ENCODE measurements at regions not wholly inside any gene's neighbourhood (a gene's known extent, or its start where the extent isn't known, plus 50 kb on each side); places are given as distances from the start of the nearest gene placed in this dataset.
"Not testable (repeated sequence)": the region's sequence is repeated elsewhere in the genome, so short reads cannot be mapped to it uniquely, and the experiment has no call there.

DNA sequence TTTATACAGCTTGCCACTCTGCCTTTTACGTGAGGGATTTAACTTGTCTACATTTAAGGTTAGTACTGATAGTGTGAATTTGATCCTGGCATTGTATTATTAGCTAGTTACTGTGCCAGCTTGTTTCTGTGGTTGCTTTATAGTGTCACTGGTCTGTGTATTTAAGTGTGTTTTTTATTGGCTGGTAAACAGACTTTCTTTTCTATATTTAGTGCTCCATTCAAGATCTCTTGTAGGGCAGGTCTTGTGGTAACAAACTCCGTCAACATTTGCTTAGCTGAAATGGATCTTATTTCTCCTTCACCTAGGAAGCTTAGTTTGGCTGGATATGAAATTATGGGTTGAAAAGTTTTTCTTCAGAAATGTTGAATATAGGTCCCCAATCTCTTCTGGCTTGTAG is 1971.0 kb upstream of the LRRTM1 start:
- no peak for ATAC-seq

DNA sequence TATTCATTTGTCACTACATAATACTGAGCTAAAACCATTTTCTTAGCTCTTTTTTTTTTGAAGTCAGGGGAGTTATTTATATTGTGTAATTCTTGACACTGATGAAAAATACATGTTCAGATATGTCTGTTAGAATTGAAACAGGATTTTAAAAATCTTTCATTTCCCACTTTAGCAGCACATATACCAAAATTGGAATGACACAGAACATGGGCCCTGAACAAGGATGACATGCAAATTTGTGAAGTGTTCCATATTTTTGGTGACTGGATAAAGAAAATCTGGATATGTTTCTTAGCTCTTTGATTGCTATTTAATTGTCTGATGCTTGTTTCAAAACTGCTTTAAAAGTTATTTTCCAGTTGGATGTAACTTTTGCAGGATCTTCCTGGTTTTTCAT is 1963.9 kb upstream of the LRRTM1 start:
- no peak for ATAC-seq

DNA sequence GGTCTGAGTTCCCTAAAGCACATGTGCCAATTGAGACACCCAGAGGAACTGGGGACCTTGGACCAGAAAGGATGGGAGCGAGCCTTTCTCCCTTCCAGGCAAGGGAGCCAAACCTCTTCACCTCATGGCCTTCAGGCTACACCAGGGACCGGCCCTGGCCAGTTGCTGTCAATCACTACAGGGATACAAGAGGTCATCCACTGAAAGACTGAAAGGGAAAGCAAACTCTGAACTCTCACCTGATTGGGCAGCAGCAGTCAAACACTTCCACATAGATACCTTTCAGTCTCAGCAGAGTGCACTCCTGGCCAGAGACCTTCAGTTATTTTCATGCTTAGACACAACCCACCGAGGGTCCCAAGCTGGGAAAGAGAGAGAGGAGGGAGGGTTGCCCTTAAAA is 1956.0 kb upstream of the LRRTM1 start:
- no peak for ATAC-seq

GRCh38 chr2:82259551-82259950 is 1955.0 kb upstream of the LRRTM1 start:
- ATAC-seq, result no peak

DNA sequence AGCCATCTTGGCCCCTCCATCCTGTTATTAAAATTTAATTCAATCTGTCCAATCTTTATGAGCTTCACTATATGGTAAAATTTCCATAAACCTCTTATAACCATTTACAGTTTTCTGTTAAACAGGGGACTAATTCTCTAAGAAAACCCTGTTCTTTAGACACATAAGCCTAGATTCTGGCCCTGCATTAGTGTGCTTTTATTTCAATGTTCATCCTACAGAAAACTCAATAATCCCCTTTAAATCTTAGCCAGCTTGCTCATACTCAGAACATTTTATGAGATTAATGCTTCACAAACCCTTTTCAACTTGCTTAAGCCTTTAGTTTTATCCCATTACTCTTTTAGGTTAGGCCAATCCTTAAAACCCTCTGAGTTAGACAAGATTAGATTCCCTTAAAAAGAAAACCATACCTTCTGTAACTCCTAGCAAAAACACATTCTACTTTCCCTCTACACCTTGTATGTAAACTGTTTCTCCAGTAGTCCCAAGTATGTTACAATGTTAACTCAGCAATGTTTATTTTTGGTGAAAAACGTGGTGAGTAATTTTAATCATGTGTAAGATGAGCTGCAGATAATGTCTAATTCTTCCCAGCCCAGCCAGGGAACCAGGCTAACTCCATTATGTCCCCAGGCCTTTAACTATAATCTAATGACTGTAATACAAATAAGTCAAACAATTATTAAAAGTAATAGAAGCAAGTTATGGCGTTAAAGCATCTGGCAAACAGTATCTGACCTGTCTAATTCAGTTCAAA is 1953.4 kb upstream of the LRRTM1 start:
- ATAC-seq, result no peak

DNA sequence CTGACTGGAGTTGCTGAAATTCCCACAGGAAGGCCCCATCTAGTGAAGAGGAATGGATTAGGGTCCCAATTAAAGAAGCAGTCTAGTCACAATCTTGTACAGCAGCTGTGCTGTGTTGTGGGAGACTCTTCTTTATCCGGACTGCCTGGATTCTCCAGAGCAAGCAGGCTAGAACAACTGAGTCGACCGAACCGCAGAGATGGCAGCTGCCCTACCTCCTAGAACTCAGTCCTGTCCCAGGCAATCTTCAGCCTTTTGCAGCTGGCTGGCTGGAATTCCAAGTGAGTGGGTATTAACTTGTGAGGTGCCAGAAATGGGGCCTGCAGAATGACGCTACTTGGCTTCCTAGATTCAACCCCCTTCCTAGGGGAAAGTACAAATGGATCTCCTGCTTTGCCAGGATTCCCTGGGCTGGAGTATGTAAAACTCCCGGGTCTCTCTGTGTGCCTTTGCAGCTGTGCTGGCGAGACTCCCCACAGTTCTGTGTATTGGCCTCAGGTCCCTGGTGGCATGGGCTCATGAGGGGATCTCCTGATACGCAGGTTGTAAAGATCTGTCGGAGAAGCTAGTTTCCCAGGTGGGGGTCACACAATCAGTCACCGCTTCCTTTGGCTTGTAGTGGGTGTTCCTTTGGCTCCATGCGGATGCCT is 1952.6 kb upstream of the LRRTM1 start:
- no peak for ATAC-seq

GRCh38 chr2:82256288-82256687 is 1951.7 kb upstream of the LRRTM1 start:
- no peak for ATAC-seq

DNA sequence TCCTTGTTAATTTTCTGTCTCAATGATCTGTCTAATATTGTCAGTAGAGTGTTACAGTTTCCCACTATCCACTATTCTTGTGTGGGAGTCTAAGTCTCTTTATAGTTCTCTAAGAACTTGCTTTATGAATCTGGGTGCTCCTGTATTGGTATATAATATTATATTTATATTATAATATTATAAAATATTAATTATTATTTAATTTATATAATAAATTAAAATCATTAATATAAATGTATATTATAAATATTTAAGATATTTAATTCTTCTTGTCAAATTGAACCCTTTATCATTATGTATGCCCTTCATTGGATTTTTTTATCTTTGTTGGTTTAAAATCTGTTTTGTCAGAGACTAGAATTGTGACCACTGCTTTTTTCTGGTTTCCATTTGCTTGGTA is 1950.2 kb upstream of the LRRTM1 start:
- no peak for ATAC-seq

DNA sequence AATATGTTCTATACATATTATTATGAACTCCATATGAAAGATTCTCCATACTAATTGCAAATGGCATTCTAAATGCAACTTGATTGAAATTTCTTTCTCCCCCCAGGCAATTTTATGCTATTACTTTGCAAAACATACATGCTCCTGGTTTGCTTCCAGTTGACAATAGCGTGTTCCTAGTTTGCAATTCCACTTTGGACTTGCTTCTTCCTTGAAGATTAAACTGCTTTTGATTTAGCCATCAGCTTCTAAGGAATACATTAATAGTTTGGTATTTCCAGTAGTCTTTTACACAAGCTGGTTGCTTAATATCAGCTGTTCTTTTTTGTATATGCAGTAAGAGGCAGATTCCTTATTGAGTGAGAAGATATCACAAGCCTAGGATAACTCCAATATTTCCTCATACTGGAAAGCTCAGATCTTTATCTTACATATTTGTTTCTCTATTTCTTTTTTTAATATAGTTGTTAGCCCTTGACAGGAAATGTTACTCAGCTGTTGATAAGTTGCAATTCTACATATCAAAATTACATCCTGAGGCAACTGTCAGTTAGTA is 1941.7 kb upstream of the LRRTM1 start:
- ATAC-seq, result no peak

DNA sequence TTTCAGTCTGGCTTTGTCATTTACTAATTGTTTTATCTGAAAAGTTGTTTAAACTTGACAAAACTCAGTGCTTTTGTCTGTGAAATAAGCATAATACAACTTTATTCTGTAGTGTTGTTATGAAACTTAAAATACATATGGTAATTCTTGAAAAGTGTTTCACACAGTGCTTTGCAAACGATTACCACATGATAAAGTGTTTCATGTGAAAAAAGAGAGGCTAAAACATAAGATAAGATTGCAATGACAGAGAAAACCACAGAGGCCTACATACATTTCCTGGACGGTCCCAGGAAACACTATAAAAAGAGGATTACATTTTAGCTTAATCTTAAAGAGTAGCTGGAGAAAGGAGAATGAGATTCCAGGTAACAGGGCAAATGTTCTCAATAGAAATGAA is 1934.6 kb upstream of the LRRTM1 start:
- ATAC-seq, result no peak

- no peak for ATAC-seq
Observed at GRCh38 chr2:82237994-82238662, 1933.6 kb upstream of the LRRTM1 start.

GRCh38 chr2:82234283-82234874 is 1929.8 kb upstream of the LRRTM1 start:
- no peak for ATAC-seq

DNA sequence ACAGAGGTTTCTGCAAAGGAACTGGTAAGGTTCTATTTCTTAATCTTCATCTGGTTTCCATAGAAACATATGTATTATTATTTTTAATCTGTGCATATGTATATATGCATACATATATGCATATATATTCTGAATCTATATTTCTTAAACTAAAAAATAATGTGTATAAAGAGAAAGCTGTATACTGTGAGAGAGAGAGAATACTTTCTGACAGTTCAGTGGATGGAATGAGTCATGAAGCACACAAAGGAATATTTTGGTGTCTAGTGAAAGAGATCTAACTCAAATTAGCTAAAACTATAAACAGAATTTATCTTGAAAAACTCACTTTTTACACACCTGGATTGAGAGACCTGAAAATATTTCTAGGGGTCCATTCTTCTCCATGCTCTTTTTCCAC is 1929.3 kb upstream of the LRRTM1 start:
- ATAC-seq, result no peak

- ATAC-seq, result no peak
Observed at GRCh38 chr2:82230406-82230805, 1925.9 kb upstream of the LRRTM1 start.

GRCh38 chr2:82226441-82226840 is 1921.9 kb upstream of the LRRTM1 start:
- ATAC-seq, result no peak

DNA sequence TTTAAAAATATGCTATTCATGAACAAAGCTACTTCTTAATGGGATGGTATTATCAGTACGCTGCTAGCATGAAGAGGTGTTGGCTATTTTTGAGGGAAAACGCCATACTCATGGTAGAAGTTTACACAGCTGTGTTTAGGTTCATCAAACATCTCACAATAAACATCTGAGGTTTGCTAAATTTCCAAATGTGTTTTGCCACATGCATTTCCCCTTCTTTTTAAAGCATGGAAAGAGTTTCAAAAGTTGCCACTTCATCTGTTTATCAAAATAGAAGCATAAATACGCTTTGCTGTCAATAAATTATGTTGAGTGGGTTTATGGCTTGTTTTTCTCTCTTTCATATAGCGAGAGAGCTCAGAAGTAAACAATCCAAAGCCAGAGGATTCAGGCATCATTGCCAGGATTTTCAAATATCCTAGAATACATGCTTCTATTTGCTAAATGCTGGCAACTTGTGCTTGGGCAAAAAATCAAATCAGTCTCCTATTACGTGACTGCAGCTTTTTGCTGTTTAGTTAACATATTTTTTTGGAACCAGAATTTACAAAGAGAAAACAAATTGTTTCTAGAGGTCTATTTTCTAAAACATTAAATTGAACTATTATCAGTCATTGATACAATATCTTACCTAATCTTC is 1919.9 kb upstream of the LRRTM1 start:
- no peak for ATAC-seq

- no peak for ATAC-seq
Observed at GRCh38 chr2:82215212-82215611, 1910.7 kb upstream of the LRRTM1 start.

DNA sequence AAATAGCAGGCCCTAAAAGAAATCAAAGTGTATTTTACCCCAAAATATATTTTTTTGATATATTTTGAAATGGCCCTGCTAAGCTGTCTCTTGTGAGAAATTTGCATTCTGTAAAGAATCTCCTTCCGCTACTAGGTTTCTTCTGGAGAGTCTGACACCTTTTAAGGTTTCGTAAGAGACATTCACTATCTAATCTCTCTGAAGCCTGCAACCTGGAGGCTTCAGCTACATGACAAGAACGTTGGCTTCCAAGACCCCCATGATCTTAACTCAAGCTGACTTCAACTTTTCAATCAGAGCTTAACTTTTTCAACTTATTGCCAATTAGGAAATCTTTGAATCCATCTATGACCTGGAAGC is 1894.9 kb upstream of the LRRTM1 start:
- ATAC-seq, result no peak

GRCh38 chr2:82198809-82199492 is 1894.4 kb upstream of the LRRTM1 start:
- ATAC-seq, result no peak

DNA sequence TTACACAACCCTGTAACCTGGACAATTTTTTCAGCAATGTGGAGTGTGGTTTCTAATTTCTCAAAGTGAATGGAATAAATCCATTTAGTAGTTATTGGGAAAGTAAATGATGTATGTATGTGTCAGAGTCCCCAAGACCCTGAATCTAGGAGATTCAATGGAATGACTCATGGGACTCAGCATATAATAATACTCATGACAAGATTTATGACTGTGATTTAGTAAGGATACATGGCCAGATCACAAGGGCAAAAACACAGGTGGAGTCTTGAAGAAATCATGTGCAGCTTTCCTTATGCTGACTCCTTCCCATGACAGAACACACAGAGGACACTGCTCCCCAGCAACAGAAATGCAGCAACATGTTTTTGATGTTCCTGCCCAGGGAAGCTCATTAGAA is 1877.7 kb upstream of the LRRTM1 start:
- ATAC-seq, result no peak

DNA sequence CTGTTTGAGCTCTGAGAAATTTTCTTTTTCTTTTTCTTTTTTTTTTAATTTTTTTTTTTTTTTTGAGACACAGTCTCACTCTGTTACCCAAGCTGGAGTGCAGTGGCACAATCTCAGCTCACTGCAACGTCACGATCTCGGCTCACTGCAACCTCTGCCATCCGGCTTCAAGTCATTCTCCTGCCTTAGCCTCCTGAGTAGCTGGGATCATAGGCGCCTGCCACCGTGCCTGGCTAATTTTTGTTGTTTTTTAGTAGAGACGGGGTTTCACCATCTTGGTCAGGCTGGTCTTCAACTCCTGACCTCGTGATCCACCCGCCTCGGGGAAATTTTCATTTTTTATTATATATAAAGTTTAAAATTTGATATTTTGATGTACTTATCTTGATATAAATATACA is 1870.7 kb upstream of the LRRTM1 start:
- ATAC-seq, result not testable (repeated sequence)

- no peak for ATAC-seq
Observed at GRCh38 chr2:82172483-82172882, 1867.9 kb upstream of the LRRTM1 start.
